GM12892 (cell line): ENCODE measurements at regions not wholly inside any gene's neighbourhood (a gene's known extent, or its start where the extent isn't known, plus 50 kb on each side); places are given as distances from the start of the nearest gene placed in this dataset.

Experiments used
- POLR2A ChIP-seq: IDR thresholded peaks from 2 replicates; pipeline ENCODE4 v1.6.1; 2011; ENCODE audit warnings: low read depth, low read length, control low read depth
- POLR2AphosphoS5 ChIP-seq: IDR thresholded peaks from 2 replicates; pipeline ENCODE4 v1.6.1; 2011; ENCODE audit warnings: low read depth, low read length, control low read depth
- TAF1 ChIP-seq: IDR thresholded peaks from 2 replicates; pipeline ENCODE4 v1.6.1; 2011; ENCODE audit warnings: low read depth, mild to moderate bottlenecking, control low read depth, low read length, borderline replicate concordance

- no peak for TF ChIP-seq POLR2AphosphoS5
- no peak for TF ChIP-seq TAF1
- TF ChIP-seq POLR2A, result no peak
These were observed 281.2 kb upstream of the GNPDA2 start for GRCh38 chr4:45007508-45007907.
